ENCODE measurements at regions not wholly inside any gene's neighbourhood (a gene's known extent, or its start where the extent isn't known, plus 50 kb on each side); places are given as distances from the start of the nearest gene placed in this dataset.

DNA sequence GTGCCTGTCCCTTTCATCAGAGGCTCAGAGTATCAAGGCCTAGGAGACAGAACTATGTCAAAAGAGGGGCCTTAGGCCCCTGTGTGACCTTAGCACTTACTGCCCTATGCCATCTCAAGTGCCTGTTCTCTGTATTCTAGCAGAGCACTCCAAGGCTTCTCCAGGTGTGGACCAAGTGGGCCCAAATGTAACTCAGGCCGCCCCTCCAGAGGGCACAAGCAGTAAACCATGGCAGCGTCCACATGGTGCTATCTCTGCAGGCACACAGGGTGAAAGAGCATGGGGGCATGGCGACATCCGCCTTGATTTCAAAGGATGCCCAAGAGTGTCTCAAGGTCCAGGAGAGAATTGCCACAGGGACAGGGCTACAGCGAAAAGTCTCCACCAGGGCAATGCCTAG, 628.7 kb downstream of the RPS29 start:
- H3K27ac Mint-ChIP-seq, result no peak overlapping the region
- H3K27ac ChIP-seq (ENCODE audit: insufficient read length, low read depth, low read length), result no peak overlapping the region
- H3K36me3 Mint-ChIP-seq (ENCODE audit: insufficient read depth in 1 of 3, low read depth in 3 of 3), result no peaks in the 10 kb centered on the region
- H3K79me1 ChIP-seq (ENCODE audit: insufficient read depth, low read depth, low read length, poor library complexity, severe bottlenecking), result no peaks in the 10 kb centered on the region
- H2BK12ac ChIP-seq (ENCODE audit: insufficient read length, low read depth, low read length), result no peak overlapping the region
- H3K23ac ChIP-seq (ENCODE audit: insufficient read length, low read depth, low read length), result no peak overlapping the region
- no peaks in the 10 kb centered on the region for H3K79me2 ChIP-seq (ENCODE audit: insufficient read depth, low read length)
- no peak overlapping the region for H2BK5ac ChIP-seq (ENCODE audit: insufficient read length, low read length)
- H3T11ph ChIP-seq (ENCODE audit: low read length), result no peak overlapping the region
- no peaks in the 10 kb centered on the region for H4K20me1 ChIP-seq (ENCODE audit: control insufficient read depth, insufficient read depth, insufficient read length)
- H4K91ac ChIP-seq (ENCODE audit: insufficient read length, low read depth, low read length), result no peak overlapping the region
- no peak overlapping the region for H2BK20ac ChIP-seq (ENCODE audit: low read depth, low read length, poor library complexity, severe bottlenecking)
- no peaks in the 10 kb centered on the region for H3K4me1 ChIP-seq (ENCODE audit: insufficient read depth, low read length)
- TF ChIP-seq, protein P1, sequence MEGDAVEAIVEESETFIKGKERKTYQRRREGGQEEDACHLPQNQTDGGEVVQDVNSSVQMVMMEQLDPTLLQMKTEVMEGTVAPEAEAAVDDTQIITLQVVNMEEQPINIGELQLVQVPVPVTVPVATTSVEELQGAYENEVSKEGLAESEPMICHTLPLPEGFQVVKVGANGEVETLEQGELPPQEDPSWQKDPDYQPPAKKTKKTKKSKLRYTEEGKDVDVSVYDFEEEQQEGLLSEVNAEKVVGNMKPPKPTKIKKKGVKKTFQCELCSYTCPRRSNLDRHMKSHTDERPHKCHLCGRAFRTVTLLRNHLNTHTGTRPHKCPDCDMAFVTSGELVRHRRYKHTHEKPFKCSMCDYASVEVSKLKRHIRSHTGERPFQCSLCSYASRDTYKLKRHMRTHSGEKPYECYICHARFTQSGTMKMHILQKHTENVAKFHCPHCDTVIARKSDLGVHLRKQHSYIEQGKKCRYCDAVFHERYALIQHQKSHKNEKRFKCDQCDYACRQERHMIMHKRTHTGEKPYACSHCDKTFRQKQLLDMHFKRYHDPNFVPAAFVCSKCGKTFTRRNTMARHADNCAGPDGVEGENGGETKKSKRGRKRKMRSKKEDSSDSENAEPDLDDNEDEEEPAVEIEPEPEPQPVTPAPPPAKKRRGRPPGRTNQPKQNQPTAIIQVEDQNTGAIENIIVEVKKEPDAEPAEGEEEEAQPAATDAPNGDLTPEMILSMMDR (conservative IDR thresholded peaks at IDR 0.05), result no peak
- no peak overlapping the region for H3K4me3 Mint-ChIP-seq
- no peak overlapping the region for H3K9ac ChIP-seq (ENCODE audit: extremely low read depth, insufficient read length, low read length)
- H3K27me3 Mint-ChIP-seq (ENCODE audit: low read depth), result no peaks in the 10 kb centered on the region
- H3K4ac ChIP-seq (ENCODE audit: low read depth, low read length), result no peak overlapping the region
- H3K4me1 Mint-ChIP-seq, result no peaks in the 10 kb centered on the region
- no peaks in the 10 kb centered on the region for H3K27me3 ChIP-seq (ENCODE audit: insufficient read depth, low read length)
- no peak overlapping the region for H2AFZ ChIP-seq (ENCODE audit: low read length)
- H3K56ac ChIP-seq (ENCODE audit: insufficient read length, low read depth, low read length), result no peak overlapping the region
- no peak for DNase-seq
- H2BK120ac ChIP-seq (ENCODE audit: low read depth, low read length, poor library complexity, severe bottlenecking), result no peak overlapping the region
- no peak overlapping the region for H3K14ac ChIP-seq (ENCODE audit: insufficient read depth, low read length)
- no CpG with 5 or more reads among the region's 5 CpGs for WGBS (ENCODE audit: extremely low coverage, insufficient read length, low lambda C conversion rate)
- no peak overlapping the region for H4K5ac ChIP-seq (ENCODE audit: insufficient read length, low read depth, low read length)
- no peak overlapping the region for H4K8ac ChIP-seq (replicated peaks; ENCODE audit: insufficient read length, low read depth, low read length)
- no peak overlapping the region for H3K18ac ChIP-seq (ENCODE audit: insufficient read length, low read depth, low read length)
- no peak overlapping the region for H3K4me2 ChIP-seq (ENCODE audit: insufficient read depth, insufficient read length, low read length)
- no peaks in the 10 kb centered on the region for H3K23me2 ChIP-seq (ENCODE audit: insufficient read length, low read depth, low read length, poor library complexity, severe bottlenecking)
- no peaks in the 10 kb centered on the region; a peak in 1 of 5 replicates for H3K9me3 Mint-ChIP-seq
- no peak overlapping the region for H2AK5ac ChIP-seq (ENCODE audit: insufficient read length, low read length)
- no peaks in the 10 kb centered on the region for H3K9me3 ChIP-seq (ENCODE audit: control insufficient read depth, low read depth, low read length)
- H2BK15ac ChIP-seq (ENCODE audit: low read depth, low read length), result no peak overlapping the region

All from H9 (cell line).